ENCODE measurements at regions not wholly inside any gene's neighbourhood (a gene's known extent, or its start where the extent isn't known, plus 50 kb on each side); places are given as distances from the start of the nearest gene placed in this dataset.

DNA sequence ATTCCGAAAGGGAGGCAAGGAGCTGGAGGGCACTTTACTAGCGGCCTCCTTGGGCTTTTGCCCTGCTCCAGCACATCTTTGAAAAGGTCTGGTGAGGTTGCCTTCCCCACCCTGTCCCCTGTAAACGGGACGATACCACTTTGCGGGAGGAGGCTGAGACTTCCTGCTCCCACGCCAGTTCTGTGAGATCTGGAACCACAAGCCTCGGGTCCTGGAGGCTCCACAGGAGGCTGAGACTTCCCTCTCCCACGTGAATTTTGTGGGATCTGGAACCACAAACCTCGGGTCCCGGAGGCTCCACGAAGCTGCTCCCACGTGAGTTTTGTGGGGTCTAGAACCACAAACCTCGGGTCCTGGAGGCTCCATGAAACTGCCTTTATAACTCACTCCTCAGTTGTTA is 209.3 kb downstream of the DLL1 start:
- no peak for TF ChIP-seq EZH2 (IDR thresholded peaks at IDR 0.05; ENCODE audit: insufficient read depth, poor library complexity, severe bottlenecking)
- TF ChIP-seq EZH2phosphoT487 (IDR thresholded peaks at IDR 0.05; ENCODE audit: insufficient read depth, low read depth): no peak
